ENCODE measurements at regions not wholly inside any gene's neighbourhood (a gene's known extent, or its start where the extent isn't known, plus 50 kb on each side); places are given as distances from the start of the nearest gene placed in this dataset.

DNA sequence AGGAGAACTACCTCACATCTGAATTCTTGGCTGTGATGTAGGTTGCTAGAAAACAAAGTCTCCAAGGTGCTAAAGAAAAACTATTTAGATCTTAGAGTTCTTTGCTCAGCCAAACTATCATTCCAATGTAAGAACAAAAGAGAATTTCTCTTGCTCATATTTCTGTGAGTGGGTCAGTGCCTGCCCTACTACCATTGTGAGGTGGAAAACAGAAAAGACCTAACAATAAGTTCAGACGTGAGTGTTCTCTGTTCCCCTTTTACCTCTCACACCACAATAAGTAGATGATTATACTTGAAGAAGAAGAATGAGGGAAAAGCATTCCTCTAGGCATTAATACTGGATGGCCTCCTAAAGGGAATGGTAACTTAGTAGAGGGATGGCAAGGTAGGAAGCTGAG lies 187.4 kb upstream of the KITLG start:
- no peak overlapping the region for H3K4me3 ChIP-seq (ENCODE audit: low read length)
- TF ChIP-seq ZNF274 (IDR thresholded peaks at IDR 0.05; ENCODE audit: low read depth, low read length): no peak

GRCh38 chr12:88764781-88765480 lies 184.7 kb upstream of the KITLG start:
- H3K4me3 ChIP-seq (ENCODE audit: low read length): no peak overlapping the region
- no peak for TF ChIP-seq ZNF274 (IDR thresholded peaks at IDR 0.05; ENCODE audit: low read depth, low read length)

DNA sequence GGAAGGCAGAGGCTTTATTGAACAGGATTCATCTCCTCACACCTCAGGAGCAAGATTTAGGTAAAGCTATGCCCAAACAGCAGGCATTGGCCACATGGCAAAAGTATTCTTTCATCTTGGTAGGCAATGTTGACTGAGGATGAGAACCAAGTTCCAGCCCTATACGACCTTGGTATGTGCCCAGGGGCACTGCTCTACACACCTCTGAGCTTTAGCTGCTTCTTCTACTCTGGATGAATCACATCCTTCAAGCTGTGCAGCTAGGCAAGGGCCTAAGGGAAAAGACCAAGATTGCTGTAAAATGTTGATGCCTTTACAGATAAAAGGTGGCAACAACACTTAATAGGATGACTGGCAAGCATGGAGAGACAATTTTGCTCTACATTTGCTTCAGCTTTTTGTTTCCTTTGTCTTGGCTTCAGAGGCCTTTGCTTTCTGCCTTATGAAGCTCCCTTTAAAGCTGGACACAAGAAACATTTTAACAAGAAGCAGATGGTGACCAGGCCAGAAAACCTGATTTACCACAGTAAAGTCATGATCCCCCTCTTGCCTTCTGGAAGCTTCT lies 183.3 kb upstream of the KITLG start:
- no peak overlapping the region for H3K4me3 ChIP-seq (ENCODE audit: low read length)
- TF ChIP-seq ZNF274 (IDR thresholded peaks at IDR 0.05; ENCODE audit: low read depth, low read length): no peak

GRCh38 chr12:88758176-88758575 lies 177.9 kb upstream of the KITLG start:
- no peak for TF ChIP-seq ZNF274 (IDR thresholded peaks at IDR 0.05; ENCODE audit: low read depth, low read length)
- H3K4me3 ChIP-seq (ENCODE audit: low read length): no peak overlapping the region

DNA sequence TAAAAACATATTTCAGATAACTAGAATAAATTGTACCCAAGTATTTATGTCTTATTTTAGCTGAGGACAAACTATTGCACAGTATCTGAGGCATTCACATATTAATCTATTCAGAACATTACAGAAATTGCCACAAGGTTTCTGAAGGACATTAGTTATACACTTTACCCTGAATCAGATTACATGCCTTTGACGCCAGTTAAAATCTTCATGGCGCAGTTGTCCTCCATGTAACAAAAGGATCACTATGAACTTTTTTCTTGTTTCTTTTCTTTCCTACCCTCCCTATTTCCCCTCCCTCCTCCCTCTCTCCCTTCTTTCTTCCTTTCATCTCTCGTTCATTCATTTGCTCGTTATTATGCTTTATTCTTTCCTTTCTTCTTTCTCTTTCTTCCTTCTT lies 176.6 kb upstream of the KITLG start:
- no peak for TF ChIP-seq ZNF274 (IDR thresholded peaks at IDR 0.05; ENCODE audit: low read depth, low read length)
- H3K4me3 ChIP-seq (ENCODE audit: low read length): no peak overlapping the region

DNA sequence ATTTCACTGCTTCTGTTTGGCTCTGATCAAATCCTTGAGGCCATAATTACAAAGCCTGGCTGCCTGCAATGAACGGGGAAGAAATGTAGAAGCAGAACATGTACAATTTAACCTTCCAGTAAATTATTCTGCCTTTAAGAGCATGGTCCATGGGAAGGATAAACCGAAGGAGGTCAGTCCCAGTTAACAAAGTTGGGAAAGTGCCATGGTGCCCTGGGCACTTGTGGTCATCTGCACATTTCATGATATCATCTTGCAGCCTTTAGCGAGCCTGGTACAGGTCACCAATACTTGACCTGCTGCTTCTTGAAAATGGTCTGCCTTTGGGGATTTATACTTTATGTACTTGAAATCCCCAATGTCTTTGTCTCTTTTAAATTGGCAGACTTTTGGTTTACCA lies 175.9 kb upstream of the KITLG start:
- no peak overlapping the region for H3K4me3 ChIP-seq (ENCODE audit: low read length)
- TF ChIP-seq ZNF274 (IDR thresholded peaks at IDR 0.05; ENCODE audit: low read depth, low read length): no peak

DNA sequence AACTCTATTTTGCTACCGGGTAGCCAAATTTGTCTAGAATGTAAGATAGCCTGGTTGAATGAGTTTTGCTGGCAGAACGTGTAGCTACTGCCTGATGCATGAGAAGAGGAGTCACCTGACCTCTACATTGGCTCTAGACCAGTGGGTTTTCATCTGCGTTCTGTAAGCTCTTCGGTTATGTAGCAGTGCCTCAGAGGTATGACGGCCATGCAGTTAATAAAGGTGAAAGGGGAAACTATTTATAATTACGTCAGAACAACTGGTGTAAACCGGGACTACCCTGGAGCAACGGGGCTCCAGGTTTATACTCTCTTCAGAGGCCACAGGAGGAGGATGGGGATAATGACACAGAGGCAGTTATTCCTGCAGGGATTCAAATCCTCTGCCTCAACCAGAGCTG lies 173.4 kb upstream of the KITLG start:
- TF ChIP-seq ZNF274 (IDR thresholded peaks at IDR 0.05; ENCODE audit: low read depth, low read length): no peak
- no peak overlapping the region for H3K4me3 ChIP-seq (ENCODE audit: low read length)

- no peak for TF ChIP-seq ZNF274 (IDR thresholded peaks at IDR 0.05; ENCODE audit: low read depth, low read length)
- no peak overlapping the region for H3K4me3 ChIP-seq (ENCODE audit: low read length)
Observed at GRCh38 chr12:88753066-88753465, 172.8 kb upstream of the KITLG start.

DNA sequence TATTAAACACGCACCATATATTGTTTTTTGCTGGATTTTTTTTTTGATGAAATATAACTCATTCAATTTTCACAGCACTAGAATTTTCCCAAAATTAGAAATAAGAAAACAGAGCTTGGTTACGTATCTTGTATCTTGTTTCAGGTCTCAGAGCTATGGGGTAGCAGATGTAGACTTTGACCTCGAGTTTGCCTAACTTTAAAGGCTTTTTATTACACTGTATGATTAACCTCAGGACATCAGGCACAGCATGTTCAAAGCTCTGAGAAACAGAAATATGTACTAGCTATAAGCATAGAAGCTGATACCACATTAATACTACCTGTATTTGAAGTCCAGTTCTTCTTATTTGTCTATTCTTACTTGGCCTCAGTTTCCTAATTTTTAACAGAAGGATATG lies 171.9 kb upstream of the KITLG start:
- no peak overlapping the region for H3K4me3 ChIP-seq (ENCODE audit: low read length)
- no peak for TF ChIP-seq ZNF274 (IDR thresholded peaks at IDR 0.05; ENCODE audit: low read depth, low read length)

GRCh38 chr12:88750867-88751543 lies 170.7 kb upstream of the KITLG start:
- no peak for TF ChIP-seq ZNF274 (IDR thresholded peaks at IDR 0.05; ENCODE audit: low read depth, low read length)
- H3K4me3 ChIP-seq (ENCODE audit: low read length): no peak overlapping the region

DNA sequence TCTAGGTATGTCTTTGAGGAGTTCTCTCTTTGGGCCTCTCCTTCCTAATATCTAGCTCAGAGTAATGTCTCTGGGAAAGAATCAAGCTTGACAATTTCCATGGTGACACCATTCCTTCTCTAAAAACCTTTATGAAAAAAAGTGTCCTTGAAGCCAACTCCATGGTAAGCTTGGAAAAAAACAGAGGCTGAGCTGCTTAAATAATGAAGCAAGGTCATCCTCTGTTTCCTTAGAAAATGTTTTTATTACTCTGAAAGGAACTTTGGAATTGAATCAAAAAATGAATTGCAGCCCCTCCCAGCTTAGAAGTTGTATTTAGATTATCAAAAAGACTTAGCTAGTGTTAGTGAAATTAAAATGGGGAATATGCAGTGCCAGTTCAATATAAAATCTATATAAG lies 166.1 kb upstream of the KITLG start:
- no peak for TF ChIP-seq ZNF274 (IDR thresholded peaks at IDR 0.05; ENCODE audit: low read depth, low read length)
- H3K4me3 ChIP-seq (ENCODE audit: low read length): no peak overlapping the region

GRCh38 chr12:88743946-88744685 lies 163.8 kb upstream of the KITLG start:
- TF ChIP-seq ZNF274 (IDR thresholded peaks at IDR 0.05; ENCODE audit: low read depth, low read length): no peak
- no peak overlapping the region for H3K4me3 ChIP-seq (ENCODE audit: low read length)

DNA sequence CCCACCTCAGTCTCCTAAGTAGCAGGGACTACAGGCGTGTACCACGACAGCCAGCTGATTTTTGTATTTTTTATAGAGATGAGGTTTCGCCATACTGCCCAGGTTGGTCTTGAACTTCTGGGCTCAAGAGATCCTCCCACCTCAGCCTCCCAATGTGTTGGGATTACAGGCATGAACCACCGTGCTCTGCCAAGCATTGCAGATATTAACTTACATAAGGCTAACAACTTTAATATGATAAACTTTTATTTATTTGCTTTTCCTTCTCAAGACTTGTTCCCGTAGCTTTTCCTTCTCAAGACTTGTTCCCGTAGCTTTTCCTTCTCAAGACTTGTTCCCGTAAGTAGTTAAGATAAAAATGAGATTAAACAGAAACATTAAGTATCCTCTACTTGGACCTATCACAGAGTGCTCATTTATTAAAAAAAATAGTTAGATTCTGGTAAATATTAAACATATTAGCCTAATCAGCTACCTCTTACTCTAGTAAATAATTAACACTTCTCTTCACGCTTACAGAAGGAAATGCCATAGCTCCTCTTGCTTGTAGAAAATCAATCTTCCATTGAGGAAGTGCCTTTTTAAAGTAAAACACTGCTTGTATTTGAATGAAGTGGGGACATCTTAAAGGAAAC lies 157.7 kb upstream of the KITLG start:
- no peak overlapping the region for H3K4me3 ChIP-seq (ENCODE audit: low read length)
- no peak for TF ChIP-seq ZNF274 (IDR thresholded peaks at IDR 0.05; ENCODE audit: low read depth, low read length)

DNA sequence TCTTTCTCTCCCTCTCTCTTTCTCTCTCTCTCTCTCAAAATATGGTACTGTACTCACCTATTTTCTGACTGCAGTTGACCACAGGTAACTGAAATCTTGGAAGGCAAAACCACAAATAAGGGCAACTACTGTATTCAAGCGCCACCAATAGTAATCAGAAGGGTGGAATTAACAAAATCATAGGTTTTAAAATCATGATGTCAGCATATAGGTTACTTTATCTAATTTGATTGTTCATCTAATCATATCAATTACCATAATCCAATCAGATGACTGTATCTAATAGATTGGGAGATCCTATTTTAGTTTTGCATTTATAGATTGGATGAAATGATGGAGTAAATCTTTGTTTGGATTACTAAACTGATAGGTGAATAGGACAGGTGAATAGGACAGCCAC lies 155.8 kb upstream of the KITLG start:
- no peak for TF ChIP-seq ZNF274 (IDR thresholded peaks at IDR 0.05; ENCODE audit: low read depth, low read length)
- H3K4me3 ChIP-seq (ENCODE audit: low read length): no peak overlapping the region

Measured in GM08714 (cell line).